Astrocyte (in vitro differentiated cells and primary cell): ENCODE measurements at regions not wholly inside any gene's neighbourhood (a gene's known extent, or its start where the extent isn't known, plus 50 kb on each side); places are given as distances from the start of the nearest gene placed in this dataset.

ENCODE experiments used
- DNase-seq: peaks from one replicate; pipeline ENCODE4 v3.0.0-alpha.2; 2010; ENCODE audit warnings: low read depth
- FAIRE-seq: peaks from 2 replicates; lab custom pipeline; 2011; peaks lifted over from hg19 to GRCh38; lab: Jason Lieb, UNC
- H2AFZ ChIP-seq: 2 replicates; pipeline ENCODE4 v1.6.0; 2012; ENCODE audit warnings: low read depth, low read length, inconsistent platforms
- H3K27ac ChIP-seq: 2 replicates; pipeline ENCODE4 v1.5.1; 2011; ENCODE audit warnings: low read depth, low read length, inconsistent platforms
- H3K27me3 ChIP-seq: 2 replicates; pipeline ENCODE4 v1.6.0; 2011; ENCODE audit warnings: low read length, inconsistent platforms; ENCODE audit not compliant: insufficient read depth
- H3K36me3 ChIP-seq: 2 replicates; pipeline ENCODE4 v1.5.1; 2011; ENCODE audit warnings: low read length, inconsistent platforms; ENCODE audit not compliant: insufficient read depth
- H3K4me1 ChIP-seq: 2 replicates; pipeline ENCODE4 v1.5.1; 2011; ENCODE audit warnings: low read length, inconsistent platforms; ENCODE audit not compliant: insufficient read depth
- H3K4me2 ChIP-seq: 2 replicates; pipeline ENCODE4 v1.6.0; 2012; ENCODE audit warnings: low read length, inconsistent platforms
- H3K4me3 ChIP-seq: 2 replicates; pipeline ENCODE4 v1.5.1; 2011; ENCODE audit warnings: low read depth, mild to moderate bottlenecking, low read length, inconsistent platforms; ENCODE audit not compliant: insufficient read depth
- H3K79me2 ChIP-seq: 2 replicates; pipeline ENCODE4 v1.6.0; 2012; ENCODE audit warnings: mild to moderate bottlenecking, low read length, inconsistent platforms; ENCODE audit not compliant: insufficient read depth
- H3K9ac ChIP-seq: 2 replicates; pipeline ENCODE4 v1.6.0; 2012; ENCODE audit warnings: mild to moderate bottlenecking, low read length, inconsistent platforms
- H3K9me3 ChIP-seq: 2 replicates; pipeline ENCODE4 v1.5.1; 2012; ENCODE audit warnings: low read depth, mild to moderate bottlenecking, low read length, inconsistent platforms; ENCODE audit not compliant: insufficient read depth
- H4K20me1 ChIP-seq: 2 replicates; pipeline ENCODE4 v1.6.0; 2012; ENCODE audit warnings: low read length, inconsistent platforms; ENCODE audit not compliant: insufficient read depth
- H3K27ac Mint-ChIP-seq: one replicate; pipeline ENCODE4 v1.8.0; 2021; ENCODE audit warnings: mild to moderate bottlenecking, mixed read lengths; ENCODE audit not compliant: unreplicated experiment
- H3K27me3 Mint-ChIP-seq: one replicate; pipeline ENCODE4 v1.8.0; 2021; ENCODE audit warnings: low read depth, mixed read lengths; ENCODE audit not compliant: unreplicated experiment
- H3K36me3 Mint-ChIP-seq: one replicate; pipeline ENCODE4 v1.8.0; 2021; ENCODE audit warnings: low read depth, mixed read lengths; ENCODE audit not compliant: unreplicated experiment
- H3K4me1 Mint-ChIP-seq: one replicate; pipeline ENCODE4 v1.8.0; 2021; ENCODE audit warnings: low read depth, mixed read lengths; ENCODE audit not compliant: unreplicated experiment
- H3K4me3 Mint-ChIP-seq: one replicate; pipeline ENCODE4 v1.8.0; 2021; ENCODE audit warnings: mild to moderate bottlenecking, moderate library complexity, mixed read lengths; ENCODE audit not compliant: unreplicated experiment
- H3K9me3 Mint-ChIP-seq: one replicate; pipeline ENCODE4 v1.8.0; 2021; ENCODE audit warnings: mild to moderate bottlenecking, mixed read lengths; ENCODE audit not compliant: unreplicated experiment
- EZH2 ChIP-seq: IDR thresholded peaks from 2 replicates; pipeline ENCODE4 v1.6.1; 2012; ENCODE audit warnings: mild to moderate bottlenecking, low read length, inconsistent platforms; ENCODE audit not compliant: insufficient read depth
- TF ChIP-seq, protein P1 (sequence below): IDR thresholded peaks from 2 replicates; pipeline ENCODE4 v1.5.1; 2011; ENCODE audit warnings: low read depth, mild to moderate bottlenecking, inconsistent platforms, low read length, moderate library complexity; ENCODE audit not compliant: insufficient read depth

DNA sequence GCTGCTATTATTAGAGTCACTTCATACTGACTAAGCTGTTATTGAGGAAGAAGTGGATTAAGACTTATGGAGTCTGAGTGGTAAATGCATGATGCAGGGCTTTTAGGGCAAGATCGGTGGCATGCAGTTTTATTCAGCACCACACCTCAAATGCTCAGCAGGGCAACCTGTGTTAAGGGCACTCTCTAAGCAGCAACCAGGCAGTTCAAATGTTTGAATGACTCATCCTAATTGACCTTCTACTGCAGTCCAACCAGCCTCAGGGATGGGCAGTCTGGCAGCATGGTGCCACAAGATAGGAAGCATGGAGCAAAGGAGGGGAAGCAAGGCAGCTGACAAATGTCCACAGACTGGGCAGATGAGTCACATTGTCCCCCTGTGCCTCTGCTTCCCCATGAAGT, 80.2 kb upstream of the MIER3 start:
- H3K9ac ChIP-seq, result no peak overlapping the region
- H3K4me1 ChIP-seq, result no peaks in the 10 kb centered on the region
- H3K36me3 Mint-ChIP-seq, result no peaks in the 10 kb centered on the region
- peaks cover 2% of the 10 kb centered on the region for H3K27me3 Mint-ChIP-seq
- H3K4me1 Mint-ChIP-seq, result no peaks in the 10 kb centered on the region
- DNase-seq (no peak), FAIRE-seq (no peak)
- H3K27me3 ChIP-seq, result no peaks in the 10 kb centered on the region
- no peak overlapping the region for H2AFZ ChIP-seq
- TF ChIP-seq, protein P1, sequence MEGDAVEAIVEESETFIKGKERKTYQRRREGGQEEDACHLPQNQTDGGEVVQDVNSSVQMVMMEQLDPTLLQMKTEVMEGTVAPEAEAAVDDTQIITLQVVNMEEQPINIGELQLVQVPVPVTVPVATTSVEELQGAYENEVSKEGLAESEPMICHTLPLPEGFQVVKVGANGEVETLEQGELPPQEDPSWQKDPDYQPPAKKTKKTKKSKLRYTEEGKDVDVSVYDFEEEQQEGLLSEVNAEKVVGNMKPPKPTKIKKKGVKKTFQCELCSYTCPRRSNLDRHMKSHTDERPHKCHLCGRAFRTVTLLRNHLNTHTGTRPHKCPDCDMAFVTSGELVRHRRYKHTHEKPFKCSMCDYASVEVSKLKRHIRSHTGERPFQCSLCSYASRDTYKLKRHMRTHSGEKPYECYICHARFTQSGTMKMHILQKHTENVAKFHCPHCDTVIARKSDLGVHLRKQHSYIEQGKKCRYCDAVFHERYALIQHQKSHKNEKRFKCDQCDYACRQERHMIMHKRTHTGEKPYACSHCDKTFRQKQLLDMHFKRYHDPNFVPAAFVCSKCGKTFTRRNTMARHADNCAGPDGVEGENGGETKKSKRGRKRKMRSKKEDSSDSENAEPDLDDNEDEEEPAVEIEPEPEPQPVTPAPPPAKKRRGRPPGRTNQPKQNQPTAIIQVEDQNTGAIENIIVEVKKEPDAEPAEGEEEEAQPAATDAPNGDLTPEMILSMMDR, result no peak
- no peak for TF ChIP-seq EZH2
- no peak overlapping the region for H3K27ac ChIP-seq
- no peaks in the 10 kb centered on the region for H4K20me1 ChIP-seq
- no peak overlapping the region for H3K4me3 ChIP-seq
- H3K9me3 Mint-ChIP-seq, result no peaks in the 10 kb centered on the region
- no peaks in the 10 kb centered on the region for H3K9me3 ChIP-seq
- no peaks in the 10 kb centered on the region for H3K36me3 ChIP-seq
- no peak overlapping the region for H3K4me3 Mint-ChIP-seq
- H3K79me2 ChIP-seq, result no peaks in the 10 kb centered on the region
- no peak overlapping the region for H3K27ac Mint-ChIP-seq
- H3K4me2 ChIP-seq, result no peak overlapping the region

DNA sequence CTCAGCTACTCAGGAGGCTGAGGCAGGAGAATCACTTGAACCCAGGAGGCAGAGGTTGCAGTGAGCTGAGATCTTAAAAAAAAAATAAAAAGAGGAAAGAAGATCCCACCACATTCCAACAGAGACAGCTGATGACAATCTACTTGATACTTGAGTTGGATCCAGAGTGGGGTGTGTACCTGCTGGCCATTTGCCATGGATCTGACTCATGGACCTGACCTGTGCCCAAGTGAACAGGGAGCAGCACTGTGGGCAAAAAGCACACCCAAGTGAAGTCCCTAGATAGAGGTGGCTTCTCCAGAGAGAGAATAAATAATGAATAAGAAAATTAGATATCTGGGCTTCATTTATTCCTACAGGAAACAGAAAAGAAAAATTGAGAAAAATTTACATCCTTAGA, 81.2 kb upstream of the MIER3 start:
- Histone ChIP-seq H3K36me3 (no peaks in the 10 kb centered on the region), H3K4me2 (no peak overlapping the region), H3K4me3 (no peak overlapping the region), H3K9ac (no peak overlapping the region), H4K20me1 (no peaks in the 10 kb centered on the region), H2AFZ (no peak overlapping the region), H3K9me3 (no peaks in the 10 kb centered on the region), H3K4me1 (no peaks in the 10 kb centered on the region), H3K79me2 (no peaks in the 10 kb centered on the region), H3K27me3 (no peaks in the 10 kb centered on the region), H3K27ac (no peak overlapping the region)
- Mint-ChIP-seq H3K4me1 (no peaks in the 10 kb centered on the region), H3K27me3 (peaks cover 2% of the 10 kb centered on the region), H3K9me3 (no peaks in the 10 kb centered on the region), H3K27ac (no peak overlapping the region), H3K36me3 (no peaks in the 10 kb centered on the region), H3K4me3 (no peak overlapping the region)
- DNase-seq (no peak), FAIRE-seq (no peak)
- TF ChIP-seq, protein P1, result no peak
- TF ChIP-seq EZH2, result no peak

DNA sequence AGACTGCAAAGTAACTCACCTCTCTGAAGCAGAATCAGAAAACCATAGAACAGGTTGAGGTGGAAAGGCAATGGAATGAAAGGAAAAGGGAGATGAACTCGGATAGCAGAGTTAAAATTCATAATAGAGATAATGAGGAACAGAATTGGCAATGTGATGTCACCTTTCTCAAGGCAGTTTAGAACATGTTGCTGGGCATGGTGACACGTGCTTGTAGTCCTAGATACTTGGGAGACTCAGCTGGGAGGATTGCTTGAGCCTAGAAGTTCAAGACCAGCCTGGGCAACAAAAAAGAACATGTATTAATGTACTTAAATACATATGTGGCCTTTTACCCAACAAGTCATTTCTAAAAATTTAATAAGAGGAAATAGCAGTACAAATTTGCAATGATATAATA, 81.6 kb upstream of the MIER3 start:
- H3K9ac ChIP-seq, result no peak overlapping the region
- H3K4me3 ChIP-seq, result no peak overlapping the region
- Mint-ChIP-seq H3K27me3 (peaks cover 2% of the 10 kb centered on the region), H3K27ac (no peak overlapping the region), H3K4me3 (no peak overlapping the region), H3K9me3 (no peaks in the 10 kb centered on the region), H3K4me1 (no peaks in the 10 kb centered on the region), H3K36me3 (no peaks in the 10 kb centered on the region)
- DNase-seq (no peak), FAIRE-seq (no peak)
- H3K27ac ChIP-seq, result no peak overlapping the region
- H3K27me3 ChIP-seq, result no peaks in the 10 kb centered on the region
- TF ChIP-seq, protein P1, result no peak
- TF ChIP-seq EZH2, result no peak
- no peak overlapping the region for H2AFZ ChIP-seq
- no peak overlapping the region for H3K4me2 ChIP-seq
- no peaks in the 10 kb centered on the region for H3K9me3 ChIP-seq
- no peaks in the 10 kb centered on the region for H3K36me3 ChIP-seq
- H4K20me1 ChIP-seq, result no peaks in the 10 kb centered on the region
- no peaks in the 10 kb centered on the region for H3K79me2 ChIP-seq
- H3K4me1 ChIP-seq, result no peaks in the 10 kb centered on the region
